Vagina (tissue), 2 donors: ENCODE measurements at regions not wholly inside any gene's neighbourhood (a gene's known extent, or its start where the extent isn't known, plus 50 kb on each side); places are given as distances from the start of the nearest gene placed in this dataset.

ENCODE experiments used
- DNase-seq, 2 donors: peaks; one replicate each; pipeline ENCODE4 v3.0.0-alpha.2; 2017; ENCODE audit errors: extremely low spot score in 2 of 2
- H3K27ac ChIP-seq: fragments of 200-600 bp; sonication (generic); one replicate; pipeline ENCODE4 v1.5.1; 2019
- H3K27me3 ChIP-seq: fragments of 200-600 bp; sonication (generic); one replicate; pipeline ENCODE4 v1.5.1; 2019
- H3K36me3 ChIP-seq, 2 donors: fragments of 200-600 bp; sonication (generic); one replicate each; pipeline ENCODE4 v1.5.1; 2017 to 2019
- H3K4me1 ChIP-seq: fragments of 200-600 bp; sonication (generic); one replicate; pipeline ENCODE4 v1.5.1; 2019
- H3K4me3 ChIP-seq, 2 donors: fragments of 200-600 bp; sonication (generic); 1 replicate in 1 of 2; 2 replicates in 1 of 2; pipeline ENCODE4 v1.5.1; 2016 to 2019
- H3K9me3 ChIP-seq: fragments of 200-600 bp; sonication (generic); one replicate; pipeline ENCODE4 v1.5.1; 2019
- CTCF ChIP-seq, 3 experiments: fragments of 450-650 bp in 2 of 3; fragments of 200-600 bp in 1 of 3; sonication (generic) in 1 of 3; IDR thresholded peaks; one replicate each; pipeline ENCODE4 v1.5.1; 2017 to 2019; ENCODE audit warnings: antibody characterized with exemption in 3 of 3, mild to moderate bottlenecking in 2 of 3, moderate library complexity in 2 of 3
- POLR2A ChIP-seq, 2 donors: fragments of 450-650 bp; IDR thresholded peaks; one replicate each; pipeline ENCODE4 v1.6.1; 2017; ENCODE audit warnings: antibody characterized with exemption in 2 of 2, mild to moderate bottlenecking in 2 of 2, moderate library complexity in 2 of 2
- POLR2AphosphoS5 ChIP-seq, 2 donors: sonication (generic); formaldehyde crosslinking; IDR thresholded peaks; one replicate each; pipeline ENCODE4 v1.9.0; 2017; ENCODE audit warnings: antibody characterized with exemption in 2 of 2, mild to moderate bottlenecking in 2 of 2, low read depth in 1 of 2; ENCODE audit not compliant: insufficient read depth in 1 of 2
- intact Hi-C: fragments of 100-400 bp; cut with DNase I; formaldehyde crosslinking; loops from one replicate; pipeline ENCODE4 v1.15.1; 2023

DNA sequence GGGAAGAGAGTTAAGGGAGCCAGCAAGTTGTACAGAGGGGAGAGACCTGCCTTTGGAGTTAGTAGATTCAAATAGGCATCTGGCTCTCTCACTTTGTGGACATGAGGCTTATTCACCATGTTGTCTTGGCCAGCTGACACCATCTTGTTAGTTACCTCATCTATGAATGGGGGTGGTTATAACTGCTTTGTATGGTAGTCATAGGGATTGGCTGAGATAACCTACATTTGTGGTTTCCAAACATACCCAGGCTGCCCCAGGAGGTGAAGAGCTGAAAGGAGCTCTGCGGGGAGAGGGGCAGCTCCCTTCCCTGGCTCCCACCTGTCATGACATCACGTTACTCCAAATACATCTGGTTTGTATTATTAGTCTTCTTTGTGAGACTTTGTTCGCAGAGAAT lies 393.3 kb upstream of the AUTS2 start:
- no peak overlapping the region for H3K27ac ChIP-seq
- H3K4me3 ChIP-seq = no peak overlapping the region
- no peak for DNase-seq
- H3K4me1 ChIP-seq = no peaks in the 10 kb centered on the region
- no peaks in the 10 kb centered on the region for H3K9me3 ChIP-seq
- H3K36me3 ChIP-seq = no peaks in the 10 kb centered on the region
- no peaks in the 10 kb centered on the region for H3K27me3 ChIP-seq
- no peak for TF ChIP-seq CTCF (IDR thresholded peaks at IDR 0.05)
- TF ChIP-seq POLR2AphosphoS5 (IDR thresholded peaks at IDR 0.05; ENCODE audit: insufficient read depth in 1 of 2, low read depth in 1 of 2) = no peak
- no peak for TF ChIP-seq POLR2A (IDR thresholded peaks at IDR 0.05)
- intact Hi-C loops = no loop called here

DNA sequence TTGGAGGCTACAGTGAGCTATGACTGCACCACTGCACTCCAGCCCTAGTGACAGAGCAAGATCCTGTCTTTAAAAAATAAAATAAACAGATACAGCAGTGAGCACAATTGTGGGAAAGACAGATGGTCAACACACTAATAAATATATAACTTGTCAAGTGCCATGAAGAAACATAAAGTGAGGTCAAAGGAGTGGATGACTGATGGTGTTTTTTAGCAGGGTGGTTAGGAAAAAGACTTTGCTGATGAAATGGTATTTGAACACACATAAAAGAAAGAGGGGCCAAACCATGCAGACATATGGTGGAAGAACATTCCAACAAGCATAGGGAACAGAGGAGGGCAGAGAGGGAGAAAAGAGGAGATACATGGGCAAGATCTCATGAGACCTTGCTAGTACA lies 392.7 kb upstream of the AUTS2 start:
- Histone ChIP-seq H3K27ac (no peak overlapping the region), H3K27me3 (no peaks in the 10 kb centered on the region), H3K4me3 (no peak overlapping the region), H3K9me3 (no peaks in the 10 kb centered on the region), H3K36me3 (no peaks in the 10 kb centered on the region), H3K4me1 (no peaks in the 10 kb centered on the region)
- intact Hi-C loops = no loop called here
- TF ChIP-seq CTCF (IDR thresholded peaks at IDR 0.05) (no peak), POLR2A (IDR thresholded peaks at IDR 0.05) (no peak), POLR2AphosphoS5 (IDR thresholded peaks at IDR 0.05; ENCODE audit: insufficient read depth in 1 of 2, low read depth in 1 of 2) (no peak)
- DNase-seq = no peak

DNA sequence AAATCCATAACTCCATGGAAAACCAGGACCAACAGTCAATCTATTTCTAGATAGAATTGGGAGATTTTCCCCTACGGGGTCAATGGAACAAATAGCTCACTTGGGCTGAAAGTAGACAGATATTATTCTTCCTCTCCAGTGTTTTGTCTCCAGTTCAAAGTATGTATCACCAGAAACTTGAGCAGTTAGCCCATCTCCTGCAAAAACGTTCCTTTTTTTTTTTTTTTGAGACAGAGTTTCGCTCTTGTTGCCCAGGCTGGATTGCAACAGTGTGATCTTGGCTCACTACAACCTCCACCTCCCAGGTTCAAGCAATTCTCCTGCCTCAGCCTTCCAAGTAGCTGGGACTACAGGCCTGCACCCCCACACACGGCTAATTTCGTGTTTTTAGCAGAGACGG lies 390.0 kb upstream of the AUTS2 start:
- DNase-seq = no peak
- Histone ChIP-seq H3K4me1 (no peaks in the 10 kb centered on the region), H3K9me3 (no peaks in the 10 kb centered on the region), H3K4me3 (no peak overlapping the region), H3K27ac (no peak overlapping the region), H3K36me3 (no peaks in the 10 kb centered on the region), H3K27me3 (no peaks in the 10 kb centered on the region)
- intact Hi-C loops = no loop called here
- TF ChIP-seq POLR2A (IDR thresholded peaks at IDR 0.05) (no peak), CTCF (IDR thresholded peaks at IDR 0.05) (no peak), POLR2AphosphoS5 (IDR thresholded peaks at IDR 0.05; ENCODE audit: insufficient read depth in 1 of 2, low read depth in 1 of 2) (no peak)

- no peak for TF ChIP-seq POLR2A (IDR thresholded peaks at IDR 0.05)
- TF ChIP-seq POLR2AphosphoS5 (IDR thresholded peaks at IDR 0.05; ENCODE audit: insufficient read depth in 1 of 2, low read depth in 1 of 2) = no peak
- no peak for TF ChIP-seq CTCF (IDR thresholded peaks at IDR 0.05)
- no peak for DNase-seq
- H3K9me3 ChIP-seq = no peaks in the 10 kb centered on the region
- no peak overlapping the region for H3K4me3 ChIP-seq
- H3K4me1 ChIP-seq = no peaks in the 10 kb centered on the region
- H3K36me3 ChIP-seq = no peaks in the 10 kb centered on the region
- intact Hi-C loops = no loop called here
- no peak overlapping the region for H3K27ac ChIP-seq
- H3K27me3 ChIP-seq = no peaks in the 10 kb centered on the region
Measured at GRCh38 chr7:69208848-69209247, 389.4 kb upstream of the AUTS2 start.

GRCh38 chr7:69211336-69211735 lies 386.9 kb upstream of the AUTS2 start:
- no peak for TF ChIP-seq POLR2A (IDR thresholded peaks at IDR 0.05)
- TF ChIP-seq CTCF (IDR thresholded peaks at IDR 0.05) = no peak
- no peak for TF ChIP-seq POLR2AphosphoS5 (IDR thresholded peaks at IDR 0.05; ENCODE audit: insufficient read depth in 1 of 2, low read depth in 1 of 2)

More at GRCh38 chr7:69211336-69211735, 386.9 kb upstream of the AUTS2 start:
- intact Hi-C loops = no loop called here
- Histone ChIP-seq H3K36me3 (no peaks in the 10 kb centered on the region), H3K4me1 (no peaks in the 10 kb centered on the region), H3K27ac (no peak overlapping the region), H3K9me3 (no peaks in the 10 kb centered on the region), H3K4me3 (no peak overlapping the region), H3K27me3 (no peaks in the 10 kb centered on the region)
- peak in 1 of 2 donors; percentile 91 for DNase-seq
